Ovary (tissue), 7 donors: ENCODE measurements at regions not wholly inside any gene's neighbourhood (a gene's known extent, or its start where the extent isn't known, plus 50 kb on each side); places are given as distances from the start of the nearest gene placed in this dataset.
A peak's percentile ranks its signal among the peaks of the same experiment; 100 is the strongest.
"Not testable (repeated sequence)": the region's sequence is repeated elsewhere in the genome, so short reads cannot be mapped to it uniquely, and the experiment has no call there.

Source experiments
- DNase-seq, 5 donors: peaks; one replicate each; pipeline ENCODE4 v3.0.0-alpha.2; 2019 to 2020
- H3K27ac ChIP-seq, 2 donors: fragments of 200-600 bp; one replicate each; pipeline versions ENCODE4 v1.5.1 to v1.8.0; 2019 to 2022
- H3K27me3 ChIP-seq: fragments of 200-600 bp; one replicate; pipeline ENCODE4 v1.8.0; 2022
- H3K36me3 ChIP-seq: fragments of 200-600 bp; sonication (generic); one replicate; pipeline ENCODE4 v1.5.1; 2019
- H3K4me1 ChIP-seq: one replicate; pipeline ENCODE4 v1.8.1; 2013; ENCODE audit warnings: mild to moderate bottlenecking, moderate library complexity; ENCODE audit not compliant: insufficient read depth
- H3K4me3 ChIP-seq: fragments of 200-600 bp; sonication (generic); one replicate; pipeline ENCODE4 v1.5.1; 2017
- H3K9me3 ChIP-seq, 2 donors: fragments of 200-600 bp in 1 of 2; sonication (generic) in 1 of 2; one replicate each; pipeline versions ENCODE4 v1.5.1 to v1.8.1; 2013 to 2019; ENCODE audit warnings: mild to moderate bottlenecking in 1 of 2, moderate library complexity in 1 of 2
- EP300 ChIP-seq: sonication (generic); formaldehyde crosslinking; IDR thresholded peaks from one replicate; pipeline ENCODE4 v1.6.1; 2017; ENCODE audit warnings: antibody characterized with exemption
- POLR2A ChIP-seq: fragments of 450-650 bp; IDR thresholded peaks from one replicate; pipeline ENCODE4 v1.6.1; 2017; ENCODE audit warnings: antibody characterized with exemption, mild to moderate bottlenecking, moderate library complexity
- WGBS, 3 donors: extraction: QIAGEN DNeasy Blood & Tissue Kit in 1 of 3; methylation state at CpG; one replicate each; pipeline versions ENCODE4 v1.1.5 to v1.1.7; 2013 to 2017; 5-methylcytosine and 5-hydroxymethylcytosine counted together
- intact Hi-C, 4 donors: fragments of 100-400 bp; cut with DNase I; formaldehyde crosslinking; loops; one replicate each; pipeline versions ENCODE4 v1.11.0 to v1.15.1; 2022 to 2023
- TF ChIP-seq, protein P1 (sequence below), 3 donors: fragments of 450-650 bp in 2 of 3; fragments of 200-600 bp in 1 of 3; IDR thresholded peaks; one replicate each; pipeline versions ENCODE4 v1.5.1 to v1.8.0; 2016 to 2022; ENCODE audit warnings: antibody characterized with exemption in 3 of 3, mild to moderate bottlenecking in 1 of 3
- donor health status: DM: no; HTN: no; CAD: no; lungs with moderate emphysema.
- donor health status: DM: no; HTN: no; CAD: no.
- donor health status: Bipolar disorder and iron deficiency.
- donor health status: DM: no; HTN: no; CAD: no.
- donor health status: DM: yes; HTN: yes; CAD: no.

DNA sequence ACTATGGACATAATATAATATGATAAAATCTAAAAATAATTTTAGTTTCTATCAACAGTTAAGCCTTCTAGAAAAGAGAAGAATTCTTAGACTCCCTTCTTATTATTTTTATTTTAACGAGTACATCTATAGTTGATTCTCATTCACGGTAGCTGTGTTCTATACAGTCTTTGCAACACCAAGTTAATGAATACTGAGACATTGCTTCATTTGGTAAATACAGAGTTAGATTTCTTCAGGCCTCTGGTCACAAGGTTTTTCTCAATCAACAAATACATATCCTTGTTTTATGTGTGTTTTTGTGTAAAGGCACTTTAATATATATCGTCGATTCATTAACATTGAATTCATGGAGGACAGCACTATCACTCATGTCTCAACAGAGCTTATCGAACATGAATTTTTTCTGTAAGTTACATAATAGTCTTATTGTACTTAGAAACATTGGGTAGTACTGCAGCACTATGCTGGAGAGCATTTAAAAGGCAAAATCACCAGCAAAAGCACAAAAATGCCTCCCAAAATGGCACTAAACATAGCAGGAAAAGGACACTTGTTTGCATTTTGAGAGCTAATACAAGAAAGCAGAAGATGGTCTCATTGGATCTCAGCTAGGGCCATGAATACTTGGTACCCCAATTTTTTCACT lies 239.0 kb downstream of the FGF10 start:
- no peak for DNase-seq
- no peaks in the 10 kb centered on the region for H3K36me3 ChIP-seq
- H3K27ac ChIP-seq: no peak overlapping the region
- H3K9me3 ChIP-seq: no peaks in the 10 kb centered on the region
- intact Hi-C loops: no loop called here
- 90 to 95% (median 92%) methylated on average over 5 of the region's 5 CpGs for WGBS, 3 donors
- no peak overlapping the region for H3K4me3 ChIP-seq
- H3K4me1 ChIP-seq: no peaks in the 10 kb centered on the region
- H3K27me3 ChIP-seq: no peaks in the 10 kb centered on the region
- TF ChIP-seq EP300: no peak
- TF ChIP-seq, protein P1, sequence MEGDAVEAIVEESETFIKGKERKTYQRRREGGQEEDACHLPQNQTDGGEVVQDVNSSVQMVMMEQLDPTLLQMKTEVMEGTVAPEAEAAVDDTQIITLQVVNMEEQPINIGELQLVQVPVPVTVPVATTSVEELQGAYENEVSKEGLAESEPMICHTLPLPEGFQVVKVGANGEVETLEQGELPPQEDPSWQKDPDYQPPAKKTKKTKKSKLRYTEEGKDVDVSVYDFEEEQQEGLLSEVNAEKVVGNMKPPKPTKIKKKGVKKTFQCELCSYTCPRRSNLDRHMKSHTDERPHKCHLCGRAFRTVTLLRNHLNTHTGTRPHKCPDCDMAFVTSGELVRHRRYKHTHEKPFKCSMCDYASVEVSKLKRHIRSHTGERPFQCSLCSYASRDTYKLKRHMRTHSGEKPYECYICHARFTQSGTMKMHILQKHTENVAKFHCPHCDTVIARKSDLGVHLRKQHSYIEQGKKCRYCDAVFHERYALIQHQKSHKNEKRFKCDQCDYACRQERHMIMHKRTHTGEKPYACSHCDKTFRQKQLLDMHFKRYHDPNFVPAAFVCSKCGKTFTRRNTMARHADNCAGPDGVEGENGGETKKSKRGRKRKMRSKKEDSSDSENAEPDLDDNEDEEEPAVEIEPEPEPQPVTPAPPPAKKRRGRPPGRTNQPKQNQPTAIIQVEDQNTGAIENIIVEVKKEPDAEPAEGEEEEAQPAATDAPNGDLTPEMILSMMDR (IDR thresholded peaks at IDR 0.05): no peak
- TF ChIP-seq POLR2A: no peak

DNA sequence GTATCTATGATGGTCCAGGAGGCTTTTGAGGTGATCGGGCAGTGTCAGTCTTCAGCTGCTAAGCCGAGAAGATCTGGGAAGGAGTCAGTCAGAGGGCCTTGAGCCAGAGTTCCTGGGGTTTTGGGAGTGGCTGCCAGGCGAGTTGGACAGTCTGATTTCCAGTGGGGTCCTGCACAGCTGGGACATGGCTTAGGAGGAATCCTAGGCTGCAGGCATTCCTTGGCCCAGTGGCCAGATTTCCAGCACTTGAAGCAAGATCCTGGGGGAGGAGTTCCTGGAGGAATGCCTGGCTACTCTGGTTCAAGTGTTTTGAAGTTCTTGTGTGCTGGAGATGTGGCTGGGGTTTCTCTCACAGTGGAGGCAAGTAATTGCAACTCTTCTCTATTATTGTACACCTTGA lies 271.3 kb downstream of the FGF10 start:
- H3K36me3 ChIP-seq, H3K27me3 ChIP-seq, DNase-seq, intact Hi-C loops, H3K27ac ChIP-seq, H3K4me3 ChIP-seq, H3K9me3 ChIP-seq, H3K4me1 ChIP-seq: not testable (repeated sequence)
- WGBS, 3 donors: 27 to 30% (median 29%) methylated on average over 3 of the region's 3 CpGs

DNA sequence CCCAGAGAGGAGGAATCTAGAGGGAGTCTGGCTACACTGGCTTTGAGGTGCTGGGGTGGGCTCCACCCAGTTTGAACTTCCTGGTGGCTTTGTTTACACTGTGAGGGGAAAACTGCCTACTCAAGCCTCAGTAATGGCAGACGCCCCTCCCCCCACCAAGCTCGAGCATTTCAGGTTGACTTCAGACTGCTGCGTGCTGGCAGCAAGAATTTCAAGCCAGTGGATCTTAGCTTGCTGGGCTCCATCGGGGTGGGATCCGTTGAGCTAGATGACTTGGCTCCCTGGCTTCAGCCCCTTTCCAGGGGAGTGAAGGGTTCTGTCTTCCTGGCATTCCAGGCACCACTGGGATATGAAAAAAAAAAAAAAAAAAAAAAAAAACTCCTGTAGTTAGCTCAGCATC lies 281.0 kb downstream of the FGF10 start:
- H3K9me3 ChIP-seq, H3K27ac ChIP-seq, intact Hi-C loops, DNase-seq, H3K27me3 ChIP-seq, H3K36me3 ChIP-seq, H3K4me3 ChIP-seq, H3K4me1 ChIP-seq: not testable (repeated sequence)
- WGBS, 3 donors: 61 to 83% (median 67%) methylated on average over 5 of the region's 5 CpGs

DNA sequence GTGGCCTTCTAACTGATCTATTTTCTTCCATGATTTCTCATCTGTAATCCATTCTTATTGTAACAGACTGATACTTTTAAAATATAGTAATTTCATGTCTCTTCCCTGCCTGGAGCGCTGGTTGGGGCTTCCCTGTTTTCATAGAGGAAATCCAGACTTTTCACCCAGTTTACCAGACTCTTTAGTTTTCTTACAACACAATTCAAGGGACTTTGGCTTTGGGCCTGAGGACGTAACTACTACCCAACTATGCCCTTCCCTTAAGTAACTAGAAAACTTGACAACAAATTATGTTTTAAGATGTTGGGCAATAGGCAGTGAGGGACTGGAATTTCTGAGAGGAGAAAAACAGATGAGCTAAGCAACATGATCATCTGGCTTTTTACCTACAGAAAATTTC lies 289.6 kb downstream of the FGF10 start:
- H3K27me3 ChIP-seq: no peaks in the 10 kb centered on the region
- H3K4me3 ChIP-seq: no peak overlapping the region
- no peak for DNase-seq
- 86 to 92% (median 89%) methylated on average over 2 of the region's 2 CpGs for WGBS, 3 donors
- intact Hi-C loops: no loop called here
- H3K36me3 ChIP-seq: no peaks in the 10 kb centered on the region
- H3K4me1 ChIP-seq: no peaks in the 10 kb centered on the region
- H3K9me3 ChIP-seq: no peaks in the 10 kb centered on the region
- TF ChIP-seq, protein P1 (IDR thresholded peaks at IDR 0.05): no peak
- TF ChIP-seq POLR2A: no peak
- no peak for TF ChIP-seq EP300
- H3K27ac ChIP-seq: no peak overlapping the region

DNA sequence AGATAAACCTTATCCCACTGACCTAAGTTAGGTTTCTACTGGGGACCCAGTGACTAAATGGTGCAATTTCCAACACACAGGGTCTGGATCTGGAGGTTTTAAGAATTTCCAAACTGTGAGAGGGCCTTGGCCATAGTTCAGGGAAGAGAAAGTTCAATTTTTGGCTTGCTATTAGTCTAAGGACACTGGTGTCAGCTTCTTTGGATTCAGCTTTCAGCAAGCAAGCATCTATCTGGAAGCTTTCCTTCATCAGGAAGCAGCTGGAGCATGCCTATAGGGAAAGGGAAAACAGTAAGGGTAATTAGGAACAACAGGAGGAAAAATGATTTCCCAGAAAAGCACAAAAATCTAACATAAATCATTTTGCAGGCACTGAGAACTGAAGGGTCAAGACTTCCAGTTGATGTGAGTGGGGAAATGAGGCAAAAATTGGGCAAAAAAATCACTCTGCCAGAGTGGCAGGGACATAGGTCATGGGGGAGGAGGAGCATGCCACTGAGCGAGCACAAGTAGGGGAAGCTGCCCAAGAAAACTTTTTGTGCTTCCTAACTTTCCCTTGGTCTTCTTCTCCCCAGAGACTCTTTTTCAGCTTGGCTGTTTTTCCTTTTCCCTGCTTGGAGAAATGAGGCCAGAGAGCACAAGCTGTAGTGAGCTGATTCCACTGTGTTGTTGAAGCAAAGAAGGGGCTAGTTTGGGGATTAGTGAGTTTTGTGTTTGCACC lies 299.6 kb downstream of the FGF10 start:
- Histone ChIP-seq H3K4me3 (no peak overlapping the region), H3K36me3 (no peaks in the 10 kb centered on the region), H3K9me3 (no peaks in the 10 kb centered on the region), H3K27ac (no peak overlapping the region), H3K27me3 (no peaks in the 10 kb centered on the region), H3K4me1 (no peaks in the 10 kb centered on the region)
- intact Hi-C loops: no loop called here
- peak in 3 of 5 donors; percentile 11 to 25 (median 13) for DNase-seq
- WGBS, 3 donors: 10 to 25% (median 18%) methylated on average over 1 of the region's 1 CpG
- TF ChIP-seq POLR2A (no peak), EP300 (no peak)
- TF ChIP-seq, protein P1 (IDR thresholded peaks at IDR 0.05): no peak
